GM21367 (cell line): ENCODE measurements at regions not wholly inside any gene's neighbourhood (a gene's known extent, or its start where the extent isn't known, plus 50 kb on each side); places are given as distances from the start of the nearest gene placed in this dataset.
"Not testable (repeated sequence)": the region's sequence is repeated elsewhere in the genome, so short reads cannot be mapped to it uniquely, and the experiment has no call there.

ENCODE experiments used
- ATAC-seq: cut with Tn5 transposase; IDR thresholded peaks from one replicate; pipeline ENCODE4 v1.9.1; 2021; ENCODE audit not compliant: unreplicated experiment

GRCh38 chr4:28845158-28845557, 1875.0 kb upstream of the PCDH7 start:
- ATAC-seq = no peak

DNA sequence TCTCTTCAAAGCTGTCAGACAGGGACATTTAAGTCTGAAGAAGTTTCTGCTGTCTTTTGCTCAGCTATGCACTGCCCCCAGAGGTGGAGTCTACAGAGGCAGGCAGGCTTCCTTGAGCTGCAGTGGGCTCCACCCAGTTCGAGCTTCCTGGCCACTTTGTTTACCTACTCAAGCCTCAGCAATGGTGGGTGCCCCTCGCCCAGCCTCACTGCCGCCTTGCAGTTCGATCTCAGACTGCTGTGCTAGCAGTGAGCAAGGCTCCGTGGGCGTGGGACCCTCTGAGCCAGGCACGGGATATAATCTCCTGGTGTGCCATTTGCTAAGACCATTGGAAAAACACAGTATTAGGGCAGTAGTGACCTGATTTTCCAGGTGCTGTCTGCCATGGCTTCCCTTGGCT, 1863.1 kb upstream of the PCDH7 start:
- not testable (repeated sequence) for ATAC-seq

GRCh38 chr4:28868841-28869240, 1851.3 kb upstream of the PCDH7 start:
- no peak for ATAC-seq

GRCh38 chr4:28879178-28879577, 1841.0 kb upstream of the PCDH7 start:
- ATAC-seq = no peak

GRCh38 chr4:28879900-28880299, 1840.3 kb upstream of the PCDH7 start:
- ATAC-seq = no peak

DNA sequence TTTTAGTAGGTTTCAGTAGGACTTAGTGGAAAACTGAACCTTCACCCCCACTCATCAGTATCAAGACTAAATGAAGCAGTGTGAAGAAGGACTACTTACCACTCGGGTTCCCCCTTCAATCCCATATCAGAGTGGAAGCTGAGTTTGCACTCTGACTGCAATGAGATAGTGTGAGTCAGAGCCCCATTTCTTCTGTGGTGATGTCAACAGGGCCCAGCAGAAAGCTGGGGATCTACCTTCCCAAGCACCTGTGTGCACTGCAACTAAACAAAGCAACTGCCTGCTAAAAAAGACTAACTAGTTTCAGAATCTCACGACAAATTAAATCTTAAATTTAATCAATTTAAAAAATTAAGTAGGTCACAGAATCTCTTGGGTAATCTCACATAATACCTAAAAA, 1837.0 kb upstream of the PCDH7 start:
- no peak for ATAC-seq

DNA sequence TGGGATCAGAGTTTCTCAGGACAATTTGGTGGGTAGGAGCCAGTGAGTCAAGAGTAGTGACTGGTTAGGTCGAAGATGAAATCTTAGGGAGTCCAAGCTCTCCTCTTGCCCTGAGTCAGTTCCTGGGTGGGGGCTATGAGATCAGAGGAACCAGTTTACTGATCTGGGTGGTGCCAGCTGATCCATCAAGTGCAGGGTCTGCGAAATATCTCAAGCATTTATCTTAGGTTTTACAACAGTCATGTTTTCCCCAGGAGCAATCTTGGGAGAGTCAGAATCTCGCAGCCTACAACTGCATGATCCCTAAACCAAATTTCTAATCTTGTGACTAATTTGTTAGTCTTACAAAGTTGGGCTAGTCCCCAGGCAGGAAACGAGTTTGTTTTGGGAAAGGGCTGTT, 1833.2 kb upstream of the PCDH7 start:
- ATAC-seq = no peak

GRCh38 chr4:28890949-28891775, 1829.0 kb upstream of the PCDH7 start:
- no peak for ATAC-seq

DNA sequence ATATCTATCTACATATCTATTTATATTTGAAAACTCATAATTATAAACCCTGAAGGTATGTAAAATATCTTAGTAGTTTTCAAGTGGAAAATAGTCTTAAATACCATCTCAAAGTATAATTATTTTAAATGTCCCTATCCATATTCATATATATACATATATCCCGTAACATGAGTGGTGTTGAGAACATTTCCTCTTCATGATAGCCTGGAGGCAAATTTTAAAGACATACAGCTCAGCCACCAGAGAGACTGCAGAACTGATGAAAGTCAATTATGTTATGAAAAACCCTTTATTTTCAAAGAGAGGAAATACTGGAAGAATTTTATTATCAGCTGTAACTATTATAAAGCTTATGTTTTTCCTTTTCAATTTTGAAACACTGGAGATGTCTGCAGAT, 1806.7 kb upstream of the PCDH7 start:
- ATAC-seq = no peak

DNA sequence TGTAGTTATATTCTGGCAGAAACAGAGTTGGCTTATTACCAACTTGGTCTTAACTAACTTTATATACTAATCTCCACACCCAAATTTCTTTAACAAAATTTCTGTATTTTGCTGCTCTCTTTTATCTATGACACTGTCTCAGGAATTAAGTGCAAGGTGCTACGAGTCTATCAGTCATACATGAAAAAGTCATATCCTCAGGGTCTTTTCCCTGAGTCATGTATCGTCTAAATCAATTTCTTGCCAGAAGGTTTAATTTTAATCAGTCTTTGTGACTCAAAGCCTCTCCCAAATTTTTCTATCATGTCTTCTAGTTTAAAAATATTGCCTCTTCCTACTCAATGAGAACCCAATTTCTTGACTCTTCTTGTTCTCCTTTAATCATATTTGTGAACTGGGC, 1803.6 kb upstream of the PCDH7 start:
- no peak for ATAC-seq

- no peak for ATAC-seq
Measured at GRCh38 chr4:28918871-28919270, 1801.3 kb upstream of the PCDH7 start.

DNA sequence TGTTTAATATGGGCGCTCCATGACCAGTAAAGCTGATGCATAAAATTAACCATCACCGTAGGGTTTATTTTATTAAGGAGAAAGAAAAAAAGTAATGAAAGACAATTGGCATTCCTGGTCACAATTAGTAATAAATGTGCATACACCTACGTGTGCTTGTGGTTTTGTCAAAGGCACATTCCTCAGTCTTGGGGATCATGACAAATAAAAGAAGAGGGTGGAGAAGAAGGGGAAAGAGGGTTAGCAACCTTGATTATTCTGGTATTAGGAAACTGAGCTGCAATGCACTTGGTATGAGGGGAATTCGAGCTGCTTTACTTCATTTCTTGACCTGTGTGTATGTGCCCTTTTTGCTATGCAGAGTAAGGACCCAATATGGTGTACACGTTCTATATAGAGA, 1798.3 kb upstream of the PCDH7 start:
- no peak for ATAC-seq

- ATAC-seq = no peak
Measured at GRCh38 chr4:28926156-28926555, 1794.0 kb upstream of the PCDH7 start.

DNA sequence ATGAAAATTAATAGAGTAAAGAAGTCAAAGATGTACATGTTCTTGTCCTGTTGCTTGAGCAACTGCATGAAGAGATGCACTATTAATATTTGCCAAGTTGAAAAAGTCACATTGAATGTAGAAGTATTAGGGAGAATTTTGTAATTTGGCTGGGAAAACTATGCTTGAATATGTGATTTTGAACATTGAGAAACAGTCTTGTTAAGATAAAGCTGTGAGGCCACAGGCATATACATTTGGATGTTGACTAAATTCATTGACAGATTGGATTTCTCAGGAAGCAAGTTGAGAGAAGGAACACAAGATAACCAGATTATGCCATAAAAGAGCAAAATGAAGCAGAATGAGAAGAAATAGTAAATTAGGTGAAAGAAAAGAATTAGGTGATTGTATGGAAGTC, 1777.5 kb upstream of the PCDH7 start:
- ATAC-seq = no peak

DNA sequence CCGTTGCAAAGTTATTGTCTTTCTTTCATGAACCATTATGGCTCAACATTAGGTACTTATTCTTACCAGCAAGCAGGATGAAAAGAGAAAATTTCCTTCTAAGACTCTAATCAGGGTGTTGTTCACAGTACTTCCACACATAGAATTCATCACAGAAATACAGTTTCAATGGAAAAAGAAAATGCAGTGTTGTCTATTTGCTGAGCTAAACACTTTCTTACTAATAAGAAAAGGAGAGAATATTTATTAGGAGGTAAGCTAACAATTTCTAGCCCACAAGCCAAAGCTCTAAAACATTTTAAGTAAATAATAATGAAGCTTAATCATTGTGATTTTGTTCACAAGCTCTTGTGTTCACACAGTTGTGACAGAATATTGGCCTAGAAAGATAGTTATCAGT, 1772.8 kb upstream of the PCDH7 start:
- ATAC-seq = no peak

DNA sequence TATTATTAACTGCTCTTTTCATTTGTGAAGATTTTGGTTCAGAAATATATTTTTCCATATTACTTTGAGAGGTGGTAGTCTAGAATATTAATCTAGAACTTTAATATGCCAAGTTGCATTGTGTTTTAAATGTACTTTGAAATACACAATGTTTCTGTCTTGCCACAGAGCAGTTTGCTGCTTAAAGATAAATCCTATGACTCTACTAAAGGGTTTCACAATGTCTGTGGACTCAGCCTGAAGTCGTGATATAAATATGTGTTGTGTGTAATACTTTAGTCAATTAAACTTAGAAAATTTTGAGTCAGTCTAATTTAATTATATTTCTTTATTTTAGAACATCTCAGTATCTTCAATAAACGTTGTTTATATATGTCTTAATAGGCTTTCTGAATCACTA, 1771.7 kb upstream of the PCDH7 start:
- ATAC-seq = no peak

- no peak for ATAC-seq
Measured at GRCh38 chr4:28966982-28967381, 1753.2 kb upstream of the PCDH7 start.

GRCh38 chr4:28973587-28974350, 1746.4 kb upstream of the PCDH7 start:
- ATAC-seq = no peak

DNA sequence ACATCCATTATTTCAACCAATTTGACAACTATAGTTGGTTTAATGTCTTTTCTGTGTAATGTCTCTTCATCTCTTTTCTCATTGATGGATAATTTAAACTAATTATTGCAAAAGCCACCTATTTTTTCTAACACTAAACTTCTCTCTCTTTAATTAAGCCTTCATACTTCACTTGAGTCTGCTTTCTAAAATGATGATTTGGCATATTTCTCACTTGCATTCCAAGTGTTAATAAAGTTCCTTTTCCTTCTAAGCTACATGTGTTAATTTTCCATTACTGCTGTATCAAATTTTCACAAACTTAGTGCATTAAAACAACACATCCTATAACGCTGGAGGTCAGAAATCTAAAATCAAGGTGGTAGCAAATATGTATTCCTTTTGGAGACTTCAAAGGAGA, 1743.8 kb upstream of the PCDH7 start:
- ATAC-seq = no peak

DNA sequence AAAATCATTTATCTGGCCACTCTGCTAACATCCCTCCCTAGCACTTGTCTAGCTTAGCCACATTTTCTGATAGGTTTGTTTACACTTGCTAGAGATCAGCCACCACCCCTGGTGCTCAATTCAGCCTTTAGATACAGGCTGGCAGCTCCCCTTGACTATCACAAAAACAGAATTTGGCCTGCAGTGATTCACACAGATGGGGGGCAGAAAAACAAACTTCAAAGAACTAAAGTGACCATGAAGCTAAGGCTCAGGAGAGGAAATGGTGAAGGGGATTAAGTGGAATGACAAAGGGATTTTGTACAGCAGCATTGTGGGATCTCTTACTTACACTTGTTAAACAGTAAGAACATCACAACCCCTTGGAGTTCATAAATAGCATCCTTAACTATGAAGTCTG, 1718.0 kb upstream of the PCDH7 start:
- ATAC-seq = no peak

DNA sequence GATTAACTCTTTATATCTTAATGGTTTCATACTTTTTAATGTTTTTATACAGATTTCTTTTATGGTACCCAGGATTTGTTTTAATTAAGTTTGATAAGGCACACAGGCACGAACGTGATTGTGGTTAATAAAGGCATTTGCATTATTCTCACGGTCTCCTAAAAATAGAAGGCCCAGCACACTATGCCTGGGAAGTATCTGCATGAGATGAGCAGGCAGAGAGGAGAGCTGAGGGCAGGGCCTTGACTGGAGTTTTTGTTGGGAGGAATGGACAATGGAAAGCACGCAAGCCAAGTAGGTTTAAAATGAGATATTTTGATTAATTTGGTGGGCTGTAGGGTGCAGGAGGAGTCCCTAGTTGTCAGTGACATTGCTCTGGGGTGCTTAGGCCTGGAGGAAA, 1714.3 kb upstream of the PCDH7 start:
- no peak for ATAC-seq

DNA sequence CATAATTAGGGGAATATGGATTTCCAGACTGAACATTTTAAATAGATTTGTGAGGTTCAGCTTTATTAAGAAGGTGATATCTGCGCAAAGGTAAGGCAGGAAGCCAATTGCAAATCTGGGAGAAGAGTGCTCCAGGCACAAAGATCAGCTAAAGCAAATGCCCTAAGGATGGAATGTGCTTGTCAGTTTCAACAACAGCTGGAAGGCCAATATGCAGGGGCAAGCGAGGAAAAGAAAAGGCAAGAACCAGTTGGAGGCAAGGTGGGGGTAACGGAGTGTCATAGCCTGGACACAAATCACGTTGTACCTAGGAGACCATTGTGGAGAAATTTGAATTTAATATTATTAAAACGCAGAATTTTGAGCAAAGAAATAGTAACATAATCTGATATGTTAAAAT, 1710.3 kb upstream of the PCDH7 start:
- no peak for ATAC-seq

GRCh38 chr4:29013341-29013740, 1706.8 kb upstream of the PCDH7 start:
- ATAC-seq = no peak
